Natural killer cell (primary cell): ENCODE measurements at regions not wholly inside any gene's neighbourhood (a gene's known extent, or its start where the extent isn't known, plus 50 kb on each side); places are given as distances from the start of the nearest gene placed in this dataset.

Experiments
- ATAC-seq, 3 donors: fragments of 150-1000 bp in 2 of 3; fragments of 200-7000 bp in 1 of 3; cut with Tn5 transposase; 1 replicate in 1 of 3; 2 replicates in 2 of 3; pipeline ENCODE4 v1.10.0; 2021; ENCODE audit warnings: mild to moderate bottlenecking in 2 of 3, moderate library complexity in 2 of 3
- DNase-seq, 2 donors: peaks; one replicate each; pipeline versions ENCODE4 v3.0.0 to v3.0.0-alpha.2; 2013 to 2021; ENCODE audit warnings: mixed read lengths in 1 of 2
- H3K27ac ChIP-seq: one replicate; pipeline ENCODE4 v1.5.1; 2013; ENCODE audit warnings: mild to moderate bottlenecking, low read length
- H3K27me3 ChIP-seq: one replicate; pipeline ENCODE4 v1.6.1; 2013; ENCODE audit warnings: low read length; ENCODE audit not compliant: control insufficient read depth, insufficient read depth
- H3K36me3 ChIP-seq: one replicate; pipeline ENCODE4 v1.6.1; 2013; ENCODE audit warnings: low read length; ENCODE audit not compliant: control insufficient read depth, insufficient read depth
- H3K4me1 ChIP-seq: one replicate; pipeline ENCODE4 v1.6.1; 2013; ENCODE audit warnings: low read length; ENCODE audit not compliant: control insufficient read depth, insufficient read depth
- H3K4me3 ChIP-seq: one replicate; pipeline ENCODE4 v1.5.1; 2013; ENCODE audit warnings: low read length
- H3K9me3 ChIP-seq: one replicate; pipeline ENCODE4 v1.6.1; 2013; ENCODE audit warnings: low read length; ENCODE audit not compliant: control insufficient read depth, insufficient read depth
- H3K27ac Mint-ChIP-seq, 2 donors: one replicate each; pipeline ENCODE4 v1.8.0; 2022; ENCODE audit warnings: mild to moderate bottlenecking in 2 of 2, mixed read lengths in 2 of 2, moderate library complexity in 1 of 2
- H3K27me3 Mint-ChIP-seq, 2 donors: one replicate each; pipeline ENCODE4 v1.8.0; 2022; ENCODE audit warnings: low read depth in 2 of 2, mixed read lengths in 2 of 2
- H3K36me3 Mint-ChIP-seq: one replicate; pipeline ENCODE4 v1.8.0; 2022; ENCODE audit warnings: mixed read lengths
- H3K4me1 Mint-ChIP-seq, 2 donors: one replicate each; pipeline ENCODE4 v1.8.0; 2022; ENCODE audit warnings: mixed read lengths in 2 of 2
- H3K4me3 Mint-ChIP-seq: one replicate; pipeline ENCODE4 v1.8.0; 2022; ENCODE audit warnings: mild to moderate bottlenecking, moderate library complexity, mixed read lengths
- H3K9me3 Mint-ChIP-seq, 2 donors: one replicate each; pipeline ENCODE4 v1.8.0; 2022; ENCODE audit warnings: mixed read lengths in 2 of 2
- WGBS: methylation state at CpG from one replicate; pipeline ENCODE4 v1.1.7; 2013; ENCODE audit warnings: missing lambda C conversion rate; ENCODE audit not compliant: insufficient coverage; 5-methylcytosine and 5-hydroxymethylcytosine counted together
- intact Hi-C: fragments of 100-400 bp; cut with micrococcal nuclease; formaldehyde crosslinking; loops from one replicate; pipeline ENCODE4 v1.14.2; 2022
- TF ChIP-seq, protein P1 (sequence below): fragments of 200-600 bp; IDR thresholded peaks from one replicate; pipeline ENCODE4 v1.8.0; 2022; ENCODE audit warnings: antibody characterized with exemption

DNA sequence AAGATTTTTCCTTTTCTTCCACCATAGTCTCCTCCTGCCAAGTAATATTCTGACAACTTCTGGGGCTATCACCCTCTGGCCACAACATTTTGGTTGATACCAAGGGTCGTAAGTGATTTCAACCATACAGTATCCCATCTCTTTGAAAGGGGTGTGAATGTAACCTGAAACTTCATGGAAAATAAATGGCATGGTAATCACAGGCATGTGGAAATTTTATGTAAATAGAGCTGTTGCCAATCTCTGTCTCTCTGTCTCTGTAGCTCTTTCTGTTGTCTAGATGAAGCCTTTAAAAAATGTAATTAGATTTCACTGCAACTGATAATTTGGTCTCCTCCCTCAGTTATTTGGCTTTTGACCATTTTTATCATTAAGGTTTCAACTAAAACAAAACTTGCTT, 125.6 kb upstream of the RPRM start:
- no peaks in the 10 kb centered on the region for H3K36me3 ChIP-seq
- Mint-ChIP-seq H3K36me3 (peaks cover under 1% of the 10 kb centered on the region), H3K4me1 (no peaks in the 10 kb centered on the region), H3K4me3 (no peak overlapping the region), H3K9me3 (peaks cover 12 to 20% of the 10 kb centered on the region in 2 donors), H3K27ac (no peak overlapping the region), H3K27me3 (no peaks in the 10 kb centered on the region)
- no peak overlapping the region for H3K27ac ChIP-seq
- WGBS: no CpG with 5 or more reads among the region's 1 CpG
- no peaks in the 10 kb centered on the region for H3K27me3 ChIP-seq
- H3K9me3 ChIP-seq: no peaks in the 10 kb centered on the region
- intact Hi-C loops: no loop called here
- no peak for DNase-seq
- TF ChIP-seq, protein P1, sequence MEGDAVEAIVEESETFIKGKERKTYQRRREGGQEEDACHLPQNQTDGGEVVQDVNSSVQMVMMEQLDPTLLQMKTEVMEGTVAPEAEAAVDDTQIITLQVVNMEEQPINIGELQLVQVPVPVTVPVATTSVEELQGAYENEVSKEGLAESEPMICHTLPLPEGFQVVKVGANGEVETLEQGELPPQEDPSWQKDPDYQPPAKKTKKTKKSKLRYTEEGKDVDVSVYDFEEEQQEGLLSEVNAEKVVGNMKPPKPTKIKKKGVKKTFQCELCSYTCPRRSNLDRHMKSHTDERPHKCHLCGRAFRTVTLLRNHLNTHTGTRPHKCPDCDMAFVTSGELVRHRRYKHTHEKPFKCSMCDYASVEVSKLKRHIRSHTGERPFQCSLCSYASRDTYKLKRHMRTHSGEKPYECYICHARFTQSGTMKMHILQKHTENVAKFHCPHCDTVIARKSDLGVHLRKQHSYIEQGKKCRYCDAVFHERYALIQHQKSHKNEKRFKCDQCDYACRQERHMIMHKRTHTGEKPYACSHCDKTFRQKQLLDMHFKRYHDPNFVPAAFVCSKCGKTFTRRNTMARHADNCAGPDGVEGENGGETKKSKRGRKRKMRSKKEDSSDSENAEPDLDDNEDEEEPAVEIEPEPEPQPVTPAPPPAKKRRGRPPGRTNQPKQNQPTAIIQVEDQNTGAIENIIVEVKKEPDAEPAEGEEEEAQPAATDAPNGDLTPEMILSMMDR: no peak
- no peak overlapping the region for H3K4me3 ChIP-seq
- no peak for ATAC-seq
- H3K4me1 ChIP-seq: no peaks in the 10 kb centered on the region

DNA sequence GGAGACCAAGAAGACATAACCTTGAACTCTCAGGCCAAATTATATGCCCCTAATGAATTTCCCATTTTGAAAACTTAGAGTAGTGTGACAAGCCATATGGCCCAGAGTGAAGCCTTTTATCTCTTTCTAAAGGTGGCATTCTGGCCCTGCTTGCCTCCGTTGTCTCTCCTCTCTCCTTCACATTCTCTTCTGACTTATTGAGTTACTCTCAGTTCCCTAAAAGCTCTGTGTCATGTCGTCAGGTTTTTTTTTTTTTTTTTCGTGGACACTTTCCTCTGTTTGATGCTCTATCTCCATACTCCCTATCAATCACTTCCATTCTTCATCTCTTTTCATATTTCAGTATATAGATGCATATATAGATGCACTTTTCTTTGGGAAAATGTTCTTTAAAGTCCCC, 128.1 kb upstream of the RPRM start:
- Mint-ChIP-seq H3K36me3 (peaks cover 7% of the 10 kb centered on the region), H3K9me3 (peaks cover 13 to 18% of the 10 kb centered on the region in 2 donors)

DNA sequence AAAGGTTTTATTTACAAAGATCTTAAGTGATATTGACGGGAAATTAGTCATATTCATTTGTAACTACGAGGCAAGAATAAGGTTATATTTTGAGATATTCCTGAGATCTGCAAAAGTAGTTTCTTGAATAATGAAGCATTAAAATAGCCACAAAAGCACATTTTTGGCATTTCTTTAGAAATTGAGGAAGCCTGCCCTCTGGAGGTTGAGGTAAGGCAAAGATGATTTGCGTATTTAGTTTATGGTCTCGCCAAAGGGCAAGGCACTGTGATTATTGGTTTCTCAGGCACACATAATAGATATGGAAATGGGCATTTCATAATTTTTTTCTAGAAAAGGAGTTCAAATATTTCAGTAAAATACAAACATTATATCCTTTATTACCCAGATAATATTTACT, 143.7 kb upstream of the RPRM start:
- 76% methylated on average over 4 of the region's 4 CpGs for WGBS
- intact Hi-C loops: no loop called here
- Histone ChIP-seq H3K36me3 (no peaks in the 10 kb centered on the region), H3K9me3 (no peaks in the 10 kb centered on the region), H3K4me3 (no peak overlapping the region), H3K27ac (no peak overlapping the region), H3K4me1 (no peaks in the 10 kb centered on the region), H3K27me3 (no peaks in the 10 kb centered on the region)
- DNase-seq: no peak
- TF ChIP-seq, protein P1: no peak
- Mint-ChIP-seq H3K27ac (no peak overlapping the region), H3K9me3 (peaks cover 22 to 29% of the 10 kb centered on the region in 2 donors), H3K36me3 (peaks cover 22% of the 10 kb centered on the region), H3K4me3 (no peak overlapping the region), H3K27me3 (no peaks in the 10 kb centered on the region), H3K4me1 (no peaks in the 10 kb centered on the region)
- no peak for ATAC-seq

More for the DNA sequence above, 128.1 kb upstream of the RPRM start:
- no peaks in the 10 kb centered on the region for H3K27me3 Mint-ChIP-seq
- no peak overlapping the region for H3K4me3 Mint-ChIP-seq
- 63% methylated on average over 2 of the region's 3 CpGs for WGBS
- intact Hi-C loops: no loop called here
- H3K27ac ChIP-seq: no peak overlapping the region
- no peak for DNase-seq
- TF ChIP-seq, protein P1: no peak
- no peak overlapping the region for H3K4me3 ChIP-seq
- no peak for ATAC-seq
- no peaks in the 10 kb centered on the region for H3K9me3 ChIP-seq
- H3K4me1 ChIP-seq: no peaks in the 10 kb centered on the region
- H3K4me1 Mint-ChIP-seq: no peaks in the 10 kb centered on the region
- no peak overlapping the region for H3K27ac Mint-ChIP-seq
- H3K36me3 ChIP-seq: no peaks in the 10 kb centered on the region
- H3K27me3 ChIP-seq: no peaks in the 10 kb centered on the region

DNA sequence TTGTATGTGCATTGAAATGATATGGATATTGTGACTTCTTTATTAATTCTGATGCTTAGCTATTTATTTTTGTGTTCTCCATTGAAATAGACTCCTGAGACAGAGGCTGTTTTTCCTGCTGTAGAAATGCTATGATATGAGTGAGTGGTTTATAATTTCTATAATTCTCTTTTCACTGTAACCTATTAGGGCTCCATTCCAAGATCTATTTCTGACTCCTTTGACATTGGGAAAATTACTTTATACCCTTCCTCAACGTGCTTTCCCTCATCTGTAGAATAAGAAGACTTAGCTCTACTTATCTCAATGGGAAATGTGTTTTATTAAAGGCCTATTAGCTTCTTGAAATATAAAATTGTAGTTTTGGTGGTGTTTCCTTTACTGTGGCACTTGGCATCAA, 144.5 kb upstream of the RPRM start:
- Mint-ChIP-seq H3K4me1 (no peaks in the 10 kb centered on the region), H3K9me3 (peaks cover 20 to 25% of the 10 kb centered on the region in 2 donors), H3K27ac (no peak overlapping the region), H3K4me3 (no peak overlapping the region), H3K36me3 (peaks cover 22% of the 10 kb centered on the region), H3K27me3 (no peaks in the 10 kb centered on the region)
- TF ChIP-seq, protein P1: no peak
- intact Hi-C loops: no loop called here
- Histone ChIP-seq H3K27ac (no peak overlapping the region), H3K4me1 (no peaks in the 10 kb centered on the region), H3K36me3 (no peaks in the 10 kb centered on the region), H3K4me3 (no peak overlapping the region), H3K9me3 (no peaks in the 10 kb centered on the region), H3K27me3 (no peaks in the 10 kb centered on the region)
- DNase-seq (no peak), ATAC-seq (no peak)
- no CpG with 5 or more reads among the region's 1 CpG for WGBS
